ENCODE measurements at regions not wholly inside any gene's neighbourhood (a gene's known extent, or its start where the extent isn't known, plus 50 kb on each side); places are given as distances from the start of the nearest gene placed in this dataset.

GRCh38 chr13:77429320-77430142 is 102.6 kb upstream of the MYCBP2 start:
- Histone ChIP-seq H3K27me3 (ENCODE audit: control insufficient read depth in 2 of 2, insufficient read depth in 2 of 2, low read length in 2 of 2) (no peaks in the 10 kb centered on the region), H3K4me2 (ENCODE audit: insufficient read depth, low read length) (no peak overlapping the region), H3K9me1 (ENCODE audit: control insufficient read depth, insufficient read depth, low read length) (no peaks in the 10 kb centered on the region), H4K20me1 (replicated peaks; ENCODE audit: control insufficient read depth, insufficient read depth, low read length) (no peaks in the 10 kb centered on the region), H3K4me3 (no peak overlapping the region), H3K27ac (ENCODE audit: extremely low read depth, low read depth, low read length) (no peak overlapping the region), H3K79me2 (ENCODE audit: control insufficient read depth, insufficient read depth, low read length) (no peaks in the 10 kb centered on the region), H3K9ac (ENCODE audit: insufficient read depth in 1 of 2, low read depth in 2 of 2, low read length in 2 of 2) (no peak overlapping the region), H3K36me3 (ENCODE audit: control insufficient read depth, insufficient read depth, low read length) (no peaks in the 10 kb centered on the region), H3K9me3 (replicated peaks; ENCODE audit: control insufficient read depth, insufficient read depth, low read depth, low read length) (no peaks in the 10 kb centered on the region), H3K4me1 (replicated peaks in 1 of 2; ENCODE audit: control insufficient read depth in 2 of 2, insufficient read depth in 2 of 2, low read length in 2 of 2) (no peaks in the 10 kb centered on the region), H2AFZ (ENCODE audit: low read depth, low read length) (no peak overlapping the region)
- ChIA-PET POLR2A (interaction anchor here (0.6 kb wide), 1 partner anchor 541 kb away, joined by 3 read pairs; no protein-coding TSS in a partner anchor), CTCF (ENCODE audit: low intra/inter-chr PET ratio) (no interaction called here)
- no peak for DNase-seq (ENCODE audit: extremely low read depth in 1 of 4, low spot score in 3 of 4)
- intact Hi-C loops (cut with micrococcal nuclease) (no loop called here), in situ Hi-C loops (cut with MboI) (no loop called here)
- WGBS (ENCODE audit: insufficient coverage, low coverage, missing lambda C conversion rate) = 2% methylated on average over 8 of the region's 8 CpGs
- FAIRE-seq = no peak
- ATAC-seq = no peak
- BruUV-seq (replicated peaks) = no TSS peak
- TF ChIP-seq PPARD (CRISPR knock-in tag; IDR thresholded peaks at IDR 0.05) (no peak), CBX1 (IDR thresholded peaks at IDR 0.05; ENCODE audit: low read depth) (no peak), SRSF3 (IDR thresholded peaks at IDR 0.05; ENCODE audit: insufficient read depth, low read length) (no peak), RBBP5 (IDR thresholded peaks at IDR 0.05; ENCODE audit: borderline replicate concordance, insufficient read depth, low read length, poor library complexity, severe bottlenecking) (no peak), JUNB (CRISPR knock-in tag; conservative IDR thresholded peaks at IDR 0.05) (no peak), MECOM (CRISPR knock-in tag; IDR thresholded peaks at IDR 0.05) (no peak), SRF (CRISPR knock-in tag; IDR thresholded peaks at IDR 0.05) (no peak), CHD2 (IDR thresholded peaks at IDR 0.05; ENCODE audit: low read depth, low read length) (no peak), CBX5 (IDR thresholded peaks at IDR 0.05; ENCODE audit: borderline replicate concordance, low read depth) (no peak), PTTG1 (tag; IDR thresholded peaks at IDR 0.05; ENCODE audit: low read depth) (no peak), NFIX (CRISPR knock-in tag; IDR thresholded peaks at IDR 0.05; ENCODE audit: low read depth) (no peak), TEAD4 (IDR thresholded peaks at IDR 0.05; ENCODE audit: low read length) (no peak), TEAD4 (CRISPR knock-in tag; IDR thresholded peaks at IDR 0.05; ENCODE audit: borderline replicate concordance) (no peak), CEBPZ (IDR thresholded peaks at IDR 0.05; ENCODE audit: borderline replicate concordance, low read depth, low read length) (no peak), XRCC4 (IDR thresholded peaks at IDR 0.05; ENCODE audit: extremely low read depth, insufficient read depth, insufficient read length) (no peak), MCM5 (IDR thresholded peaks at IDR 0.05; ENCODE audit: low read depth) (no peak), ZNF707 (CRISPR knock-in tag; conservative IDR thresholded peaks at IDR 0.05) (no peak), MITF (IDR thresholded peaks at IDR 0.05) (no peak), ZNF184 (CRISPR knock-in tag; IDR thresholded peaks at IDR 0.05) (no peak)

All from K562 (cell line).